ENCODE measurements at regions not wholly inside any gene's neighbourhood (a gene's known extent, or its start where the extent isn't known, plus 50 kb on each side); places are given as distances from the start of the nearest gene placed in this dataset.

- TF ChIP-seq CTCF (IDR thresholded peaks at IDR 0.05; ENCODE audit: control extremely low read depth in 1 of 3, insufficient read depth in 1 of 3, low read depth in 1 of 3, low read length in 3 of 3) (no peak), BACH1 (IDR thresholded peaks at IDR 0.05; ENCODE audit: low read length) (no peak), RXRA (IDR thresholded peaks at IDR 0.05; ENCODE audit: insufficient read depth, low read depth, low read length) (no peak), ATF2 (IDR thresholded peaks at IDR 0.05; ENCODE audit: low read length) (no peak), KDM1A (IDR thresholded peaks at IDR 0.05; ENCODE audit: borderline replicate concordance, low read length) (no peak), CBX5 (IDR thresholded peaks at IDR 0.05; ENCODE audit: low read depth, low read length) (no peak), CHD2 (IDR thresholded peaks at IDR 0.05; ENCODE audit: low read length) (no peak), POLR2AphosphoS5 (IDR thresholded peaks at IDR 0.05; ENCODE audit: low read depth, low read length) (no peak), MAX (IDR thresholded peaks at IDR 0.05) (no peak), EP300 (IDR thresholded peaks at IDR 0.05; ENCODE audit: borderline replicate concordance in 1 of 2, low read depth in 2 of 2, low read length in 2 of 2) (no peak), HDAC2 (IDR thresholded peaks at IDR 0.05; ENCODE audit: borderline replicate concordance in 1 of 2, low read depth in 2 of 2, low read length in 2 of 2) (no peak), TAF1 (IDR thresholded peaks at IDR 0.05; ENCODE audit: low read depth, low read length) (no peak), FOSL1 (IDR thresholded peaks at IDR 0.05; ENCODE audit: insufficient read depth, low read depth, low read length) (no peak), POLR2A (IDR thresholded peaks at IDR 0.05; ENCODE audit: control extremely low read depth in 1 of 2, low read depth in 2 of 2, low read length in 2 of 2) (no peak)
Observed at GRCh38 chr3:72344647-72345046, 503.6 kb downstream of the SHQ1 start.

Data from H1 (cell line).